ENCODE measurements at regions not wholly inside any gene's neighbourhood (a gene's known extent, or its start where the extent isn't known, plus 50 kb on each side); places are given as distances from the start of the nearest gene placed in this dataset.

GRCh38 chr6:20033697-20034407 lies 178.4 kb downstream of the MBOAT1 start:
- H3K27ac ChIP-seq (ENCODE audit: low read depth, low read length, poor library complexity, severe bottlenecking): no peak overlapping the region
- no peak for DNase-seq (ENCODE audit: low spot score)
- no TSS peak for BruUV-seq (replicated peaks)
- H3K36me3 ChIP-seq (ENCODE audit: insufficient read depth, low read length, poor library complexity, severe bottlenecking): no peaks in the 10 kb centered on the region
- no peaks in the 10 kb centered on the region for H3K4me1 ChIP-seq (ENCODE audit: insufficient read depth, low read length, poor library complexity, severe bottlenecking)
- ChIA-PET POLR2A (ENCODE audit: low non-redundant PET) (no interaction called here), CTCF (no interaction called here)
- no peak for TF ChIP-seq EZH2 (IDR thresholded peaks at IDR 0.05; ENCODE audit: borderline replicate concordance, low read depth, low read length, poor library complexity, severe bottlenecking)
- TF ChIP-seq, protein P1, sequence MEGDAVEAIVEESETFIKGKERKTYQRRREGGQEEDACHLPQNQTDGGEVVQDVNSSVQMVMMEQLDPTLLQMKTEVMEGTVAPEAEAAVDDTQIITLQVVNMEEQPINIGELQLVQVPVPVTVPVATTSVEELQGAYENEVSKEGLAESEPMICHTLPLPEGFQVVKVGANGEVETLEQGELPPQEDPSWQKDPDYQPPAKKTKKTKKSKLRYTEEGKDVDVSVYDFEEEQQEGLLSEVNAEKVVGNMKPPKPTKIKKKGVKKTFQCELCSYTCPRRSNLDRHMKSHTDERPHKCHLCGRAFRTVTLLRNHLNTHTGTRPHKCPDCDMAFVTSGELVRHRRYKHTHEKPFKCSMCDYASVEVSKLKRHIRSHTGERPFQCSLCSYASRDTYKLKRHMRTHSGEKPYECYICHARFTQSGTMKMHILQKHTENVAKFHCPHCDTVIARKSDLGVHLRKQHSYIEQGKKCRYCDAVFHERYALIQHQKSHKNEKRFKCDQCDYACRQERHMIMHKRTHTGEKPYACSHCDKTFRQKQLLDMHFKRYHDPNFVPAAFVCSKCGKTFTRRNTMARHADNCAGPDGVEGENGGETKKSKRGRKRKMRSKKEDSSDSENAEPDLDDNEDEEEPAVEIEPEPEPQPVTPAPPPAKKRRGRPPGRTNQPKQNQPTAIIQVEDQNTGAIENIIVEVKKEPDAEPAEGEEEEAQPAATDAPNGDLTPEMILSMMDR (conservative IDR thresholded peaks at IDR 0.05; ENCODE audit: low read depth, low read length): no peak
- H3K4me3 ChIP-seq (ENCODE audit: low read depth, low read length, poor library complexity, severe bottlenecking): no peak overlapping the region
- no peaks in the 10 kb centered on the region for H3K27me3 ChIP-seq (replicated peaks; ENCODE audit: insufficient read depth, low read depth, low read length, poor library complexity)
- no peaks in the 10 kb centered on the region for H3K9me3 ChIP-seq (ENCODE audit: low read depth, low read length, poor library complexity, severe bottlenecking)
- intact Hi-C loops (cut with micrococcal nuclease; ENCODE audit: unreplicated experiment): no loop called here

DNA sequence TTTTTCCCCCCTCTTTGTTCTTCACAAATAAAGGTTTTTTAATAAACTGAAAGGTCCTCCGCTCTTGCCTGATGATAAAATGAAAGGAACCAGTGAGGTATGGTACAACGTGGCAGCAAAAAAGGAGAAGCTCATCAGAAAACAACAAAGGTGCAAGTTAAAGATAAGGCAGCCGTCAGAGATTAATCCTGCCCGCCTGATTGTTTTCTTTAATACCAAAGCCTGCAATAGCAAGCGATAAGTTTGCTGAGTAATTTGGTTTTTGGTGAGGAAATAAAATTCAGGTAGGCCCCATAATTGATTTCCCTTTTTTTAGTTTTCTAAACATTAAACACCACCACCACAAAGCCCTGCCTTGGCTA lies 177.9 kb downstream of the MBOAT1 start:
- Histone ChIP-seq H3K27me3 (replicated peaks; ENCODE audit: insufficient read depth, low read depth, low read length, poor library complexity) (no peaks in the 10 kb centered on the region), H3K4me1 (ENCODE audit: insufficient read depth, low read length, poor library complexity, severe bottlenecking) (no peaks in the 10 kb centered on the region), H3K9me3 (ENCODE audit: low read depth, low read length, poor library complexity, severe bottlenecking) (no peaks in the 10 kb centered on the region), H3K4me3 (ENCODE audit: low read depth, low read length, poor library complexity, severe bottlenecking) (no peak overlapping the region), H3K36me3 (ENCODE audit: insufficient read depth, low read length, poor library complexity, severe bottlenecking) (no peaks in the 10 kb centered on the region), H3K27ac (ENCODE audit: low read depth, low read length, poor library complexity, severe bottlenecking) (no peak overlapping the region)
- no peak for TF ChIP-seq EZH2 (IDR thresholded peaks at IDR 0.05; ENCODE audit: borderline replicate concordance, low read depth, low read length, poor library complexity, severe bottlenecking)
- TF ChIP-seq, protein P1 (conservative IDR thresholded peaks at IDR 0.05; ENCODE audit: low read depth, low read length): no peak
- no TSS peak for BruUV-seq (replicated peaks)
- no peak for DNase-seq (ENCODE audit: low spot score)
- POLR2A ChIA-PET (ENCODE audit: low non-redundant PET): no interaction called here
- CTCF ChIA-PET: no interaction called here
- intact Hi-C loops (cut with micrococcal nuclease; ENCODE audit: unreplicated experiment): no loop called here

GRCh38 chr6:20036141-20036677 lies 176.1 kb downstream of the MBOAT1 start:
- no peak for DNase-seq (ENCODE audit: low spot score)
- no peaks in the 10 kb centered on the region for H3K9me3 ChIP-seq (ENCODE audit: low read depth, low read length, poor library complexity, severe bottlenecking)
- POLR2A ChIA-PET (ENCODE audit: low non-redundant PET): no interaction called here
- no peak overlapping the region for H3K27ac ChIP-seq (ENCODE audit: low read depth, low read length, poor library complexity, severe bottlenecking)
- CTCF ChIA-PET: no interaction called here
- intact Hi-C loops (cut with micrococcal nuclease; ENCODE audit: unreplicated experiment): no loop called here
- BruUV-seq (replicated peaks): no TSS peak
- H3K36me3 ChIP-seq (ENCODE audit: insufficient read depth, low read length, poor library complexity, severe bottlenecking): no peaks in the 10 kb centered on the region
- no peak overlapping the region for H3K4me3 ChIP-seq (ENCODE audit: low read depth, low read length, poor library complexity, severe bottlenecking)
- TF ChIP-seq, protein P1 (conservative IDR thresholded peaks at IDR 0.05; ENCODE audit: low read depth, low read length): no peak
- TF ChIP-seq EZH2 (IDR thresholded peaks at IDR 0.05; ENCODE audit: borderline replicate concordance, low read depth, low read length, poor library complexity, severe bottlenecking): no peak
- no peaks in the 10 kb centered on the region for H3K27me3 ChIP-seq (replicated peaks; ENCODE audit: insufficient read depth, low read depth, low read length, poor library complexity)
- H3K4me1 ChIP-seq (ENCODE audit: insufficient read depth, low read length, poor library complexity, severe bottlenecking): no peaks in the 10 kb centered on the region
